ENCODE measurements at regions not wholly inside any gene's neighbourhood (a gene's known extent, or its start where the extent isn't known, plus 50 kb on each side); places are given as distances from the start of the nearest gene placed in this dataset.

DNA sequence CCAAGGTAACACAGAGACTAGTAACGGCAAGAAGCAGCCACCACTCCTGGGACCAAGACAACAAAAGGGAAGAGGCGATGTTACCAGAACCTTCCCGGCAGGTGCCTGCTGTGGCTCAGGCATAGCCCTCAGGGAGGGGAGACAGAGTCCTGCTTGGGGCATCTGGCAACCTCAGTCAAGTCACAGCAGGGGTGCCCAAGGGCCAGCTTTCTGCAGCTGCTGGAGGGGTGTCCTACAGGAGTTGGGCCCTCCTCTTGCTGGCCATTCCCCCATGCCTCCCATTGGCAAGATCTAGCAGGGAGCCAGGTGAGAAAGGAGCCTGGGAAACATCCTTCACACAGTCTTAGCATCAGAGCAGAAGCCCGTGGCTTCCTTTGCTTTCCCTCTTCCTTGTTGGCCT lies 197.3 kb upstream of the IL12A start:
- Histone ChIP-seq H3K4me3 (no peak overlapping the region), H3K4me2 (no peak overlapping the region), H2AFZ (replicated peaks) (no peak overlapping the region), H3K9me3 (ENCODE audit: low read depth) (no peaks in the 10 kb centered on the region), H3K4me1 (no peaks in the 10 kb centered on the region), H3K9ac (no peak overlapping the region), H3K36me3 (no peaks in the 10 kb centered on the region), H4K20me1 (ENCODE audit: low read depth) (no peaks in the 10 kb centered on the region), H3K27me3 (no peaks in the 10 kb centered on the region), H3K27ac (no peak overlapping the region), H3F3A (ENCODE audit: low read depth) (no peaks in the 10 kb centered on the region), H3K79me2 (ENCODE audit: low read depth) (no peaks in the 10 kb centered on the region)
- Mint-ChIP-seq H3K36me3 (no peaks in the 10 kb centered on the region), H3K9me3 (no peaks in the 10 kb centered on the region), H3K27me3 (ENCODE audit: insufficient read depth, low read depth) (peaks cover 4% of the 10 kb centered on the region), H3K4me3 (no peak overlapping the region), H3K27ac (no peak overlapping the region), H3K4me1 (peaks cover 14% of the 10 kb centered on the region)
- TF ChIP-seq EZH2phosphoT487 (IDR thresholded peaks at IDR 0.05) = no peak
- TF ChIP-seq, protein P1, sequence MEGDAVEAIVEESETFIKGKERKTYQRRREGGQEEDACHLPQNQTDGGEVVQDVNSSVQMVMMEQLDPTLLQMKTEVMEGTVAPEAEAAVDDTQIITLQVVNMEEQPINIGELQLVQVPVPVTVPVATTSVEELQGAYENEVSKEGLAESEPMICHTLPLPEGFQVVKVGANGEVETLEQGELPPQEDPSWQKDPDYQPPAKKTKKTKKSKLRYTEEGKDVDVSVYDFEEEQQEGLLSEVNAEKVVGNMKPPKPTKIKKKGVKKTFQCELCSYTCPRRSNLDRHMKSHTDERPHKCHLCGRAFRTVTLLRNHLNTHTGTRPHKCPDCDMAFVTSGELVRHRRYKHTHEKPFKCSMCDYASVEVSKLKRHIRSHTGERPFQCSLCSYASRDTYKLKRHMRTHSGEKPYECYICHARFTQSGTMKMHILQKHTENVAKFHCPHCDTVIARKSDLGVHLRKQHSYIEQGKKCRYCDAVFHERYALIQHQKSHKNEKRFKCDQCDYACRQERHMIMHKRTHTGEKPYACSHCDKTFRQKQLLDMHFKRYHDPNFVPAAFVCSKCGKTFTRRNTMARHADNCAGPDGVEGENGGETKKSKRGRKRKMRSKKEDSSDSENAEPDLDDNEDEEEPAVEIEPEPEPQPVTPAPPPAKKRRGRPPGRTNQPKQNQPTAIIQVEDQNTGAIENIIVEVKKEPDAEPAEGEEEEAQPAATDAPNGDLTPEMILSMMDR (IDR thresholded peaks at IDR 0.05) = no peak
- no peak for TF ChIP-seq EZH2 (IDR thresholded peaks at IDR 0.05)
- DNase-seq (ENCODE audit: low spot score) = no peak

DNA sequence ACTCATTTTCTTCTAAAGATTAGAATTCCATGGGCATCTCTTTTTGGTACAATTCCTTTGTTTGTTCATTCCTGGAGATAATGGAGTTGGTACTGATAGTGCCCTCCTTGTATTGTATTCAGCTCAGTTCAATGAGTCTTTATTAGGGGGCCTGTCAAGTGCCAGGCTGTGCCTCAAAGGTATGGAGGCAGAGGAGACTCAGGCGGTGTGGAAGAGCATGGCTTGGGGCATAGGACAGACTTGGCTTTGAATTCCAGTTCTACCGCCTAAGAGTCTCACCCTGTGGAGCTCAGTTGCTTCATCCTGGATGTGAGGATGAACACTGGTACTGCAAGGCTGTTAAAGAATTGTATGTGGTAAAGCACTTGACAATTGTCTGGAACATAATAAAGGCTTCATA lies 196.6 kb upstream of the IL12A start:
- Mint-ChIP-seq H3K27ac (no peak overlapping the region), H3K4me1 (peaks cover 11% of the 10 kb centered on the region), H3K36me3 (no peaks in the 10 kb centered on the region), H3K9me3 (no peaks in the 10 kb centered on the region), H3K27me3 (ENCODE audit: insufficient read depth, low read depth) (peaks cover 2% of the 10 kb centered on the region), H3K4me3 (no peak overlapping the region)
- H3K4me2 ChIP-seq = no peak overlapping the region
- DNase-seq (ENCODE audit: low spot score) = no peak
- no peak overlapping the region for H3K4me3 ChIP-seq
- H3F3A ChIP-seq (ENCODE audit: low read depth) = no peaks in the 10 kb centered on the region
- H3K9ac ChIP-seq = no peak overlapping the region
- H3K79me2 ChIP-seq (ENCODE audit: low read depth) = no peaks in the 10 kb centered on the region
- no peaks in the 10 kb centered on the region for H3K27me3 ChIP-seq
- no peaks in the 10 kb centered on the region for H3K4me1 ChIP-seq
- TF ChIP-seq, protein P1 (IDR thresholded peaks at IDR 0.05) = no peak
- H2AFZ ChIP-seq (replicated peaks) = no peak overlapping the region
- no peaks in the 10 kb centered on the region for H3K36me3 ChIP-seq
- no peaks in the 10 kb centered on the region for H4K20me1 ChIP-seq (ENCODE audit: low read depth)
- H3K9me3 ChIP-seq (ENCODE audit: low read depth) = no peaks in the 10 kb centered on the region
- no peak overlapping the region for H3K27ac ChIP-seq

DNA sequence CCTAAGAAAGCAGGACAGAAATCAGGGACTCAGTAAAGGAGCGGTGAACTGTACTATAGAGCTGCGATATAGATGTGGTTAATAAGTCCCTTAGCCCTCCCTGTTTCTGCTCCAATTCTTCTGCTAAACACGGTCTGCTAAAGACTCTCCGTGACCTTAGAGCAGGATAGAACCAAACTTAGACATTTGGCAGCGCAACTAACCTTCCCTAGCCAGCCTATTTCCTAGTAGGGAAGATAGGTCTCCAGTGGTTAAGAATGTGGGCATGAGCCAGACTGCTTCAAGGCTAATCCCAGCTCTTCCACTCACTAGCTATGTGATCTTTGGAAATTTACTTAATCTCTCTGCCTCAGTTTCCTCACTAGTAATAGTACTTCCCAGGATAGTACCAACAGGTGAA lies 193.6 kb upstream of the IL12A start:
- Histone ChIP-seq H3K4me2 (no peak overlapping the region), H3K79me2 (ENCODE audit: low read depth) (no peaks in the 10 kb centered on the region), H3K9me3 (ENCODE audit: low read depth) (no peaks in the 10 kb centered on the region), H3K9ac (no peak overlapping the region), H3F3A (ENCODE audit: low read depth) (no peaks in the 10 kb centered on the region), H3K36me3 (no peaks in the 10 kb centered on the region), H3K4me1 (no peaks in the 10 kb centered on the region), H3K27me3 (no peaks in the 10 kb centered on the region), H4K20me1 (ENCODE audit: low read depth) (no peaks in the 10 kb centered on the region), H3K4me3 (no peak overlapping the region), H3K27ac (no peak overlapping the region), H2AFZ (replicated peaks) (no peak overlapping the region)
- Mint-ChIP-seq H3K4me3 (no peak overlapping the region), H3K36me3 (no peaks in the 10 kb centered on the region), H3K27ac (no peak overlapping the region), H3K9me3 (no peaks in the 10 kb centered on the region), H3K27me3 (ENCODE audit: insufficient read depth, low read depth) (peaks cover 2% of the 10 kb centered on the region), H3K4me1 (peaks cover 12% of the 10 kb centered on the region)
- no peak for DNase-seq (ENCODE audit: low spot score)
- TF ChIP-seq EZH2phosphoT487 (IDR thresholded peaks at IDR 0.05) (no peak), EZH2 (IDR thresholded peaks at IDR 0.05) (no peak)
- TF ChIP-seq, protein P1 (IDR thresholded peaks at IDR 0.05) = no peak
